ENCODE measurements at regions not wholly inside any gene's neighbourhood (a gene's known extent, or its start where the extent isn't known, plus 50 kb on each side); places are given as distances from the start of the nearest gene placed in this dataset.

DNA sequence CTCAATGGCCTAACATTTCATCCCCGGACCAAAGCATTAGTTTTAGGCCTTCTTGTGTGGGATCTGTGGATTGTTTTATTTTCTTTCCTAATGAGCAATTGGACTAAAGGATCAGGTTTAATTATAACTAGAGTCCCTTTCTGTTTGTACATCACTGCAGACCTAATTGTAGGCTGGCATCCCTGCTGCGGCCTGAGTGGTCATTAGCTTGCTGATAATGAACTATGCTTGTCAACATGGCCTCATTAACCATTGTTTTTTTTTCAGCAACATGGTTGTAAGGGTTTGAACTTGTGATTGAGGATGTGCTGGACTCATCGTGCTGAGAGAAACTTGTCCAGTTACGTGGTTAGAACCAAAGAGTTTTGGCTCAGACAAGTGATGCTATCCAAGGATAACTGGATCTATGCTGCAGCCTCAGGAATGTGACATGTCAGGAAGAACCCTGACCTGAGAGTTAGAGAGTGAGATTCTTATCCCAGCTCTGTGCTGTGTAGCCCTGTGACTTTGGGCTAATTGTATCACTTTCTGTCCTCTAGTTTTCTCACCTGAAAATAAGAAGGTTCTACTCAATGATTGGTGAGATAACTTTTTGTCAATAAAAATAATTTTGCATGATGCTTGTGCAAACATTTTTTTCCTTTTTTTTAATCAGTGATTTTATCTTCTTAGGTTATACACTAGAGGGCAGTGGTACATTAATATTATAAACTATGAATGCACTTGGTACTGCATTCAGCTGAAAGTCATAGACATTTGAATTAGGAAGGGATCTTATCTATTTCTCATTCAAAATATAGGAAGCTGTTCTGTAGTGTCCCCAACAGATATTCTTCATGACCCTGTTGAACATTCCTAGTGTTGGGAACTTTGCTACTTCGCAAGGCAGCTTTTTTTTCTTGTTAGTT is 140.9 kb downstream of the RNF144B start:
- intact Hi-C loops (cut with DNase I): no loop called here
- Histone ChIP-seq H3K27ac (no peak overlapping the region), H3K36me3 (replicated peaks in 1 of 2; ENCODE audit: insufficient read depth in 1 of 2, low read depth in 2 of 2) (no peaks in the 10 kb centered on the region), H3K9me3 (no peaks in the 10 kb centered on the region), H3K4me1 (no peaks in the 10 kb centered on the region), H3K27me3 (no peaks in the 10 kb centered on the region), H3K4me3 (no peak overlapping the region)
- WGBS, 2 donors: 51 to 64% methylated on average over 5 of the region's 5 CpGs
- DNase-seq (no peak), ATAC-seq (no peak)
- TF ChIP-seq POLR2A (IDR thresholded peaks at IDR 0.05): no peak
- TF ChIP-seq, protein P1, sequence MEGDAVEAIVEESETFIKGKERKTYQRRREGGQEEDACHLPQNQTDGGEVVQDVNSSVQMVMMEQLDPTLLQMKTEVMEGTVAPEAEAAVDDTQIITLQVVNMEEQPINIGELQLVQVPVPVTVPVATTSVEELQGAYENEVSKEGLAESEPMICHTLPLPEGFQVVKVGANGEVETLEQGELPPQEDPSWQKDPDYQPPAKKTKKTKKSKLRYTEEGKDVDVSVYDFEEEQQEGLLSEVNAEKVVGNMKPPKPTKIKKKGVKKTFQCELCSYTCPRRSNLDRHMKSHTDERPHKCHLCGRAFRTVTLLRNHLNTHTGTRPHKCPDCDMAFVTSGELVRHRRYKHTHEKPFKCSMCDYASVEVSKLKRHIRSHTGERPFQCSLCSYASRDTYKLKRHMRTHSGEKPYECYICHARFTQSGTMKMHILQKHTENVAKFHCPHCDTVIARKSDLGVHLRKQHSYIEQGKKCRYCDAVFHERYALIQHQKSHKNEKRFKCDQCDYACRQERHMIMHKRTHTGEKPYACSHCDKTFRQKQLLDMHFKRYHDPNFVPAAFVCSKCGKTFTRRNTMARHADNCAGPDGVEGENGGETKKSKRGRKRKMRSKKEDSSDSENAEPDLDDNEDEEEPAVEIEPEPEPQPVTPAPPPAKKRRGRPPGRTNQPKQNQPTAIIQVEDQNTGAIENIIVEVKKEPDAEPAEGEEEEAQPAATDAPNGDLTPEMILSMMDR (IDR thresholded peaks at IDR 0.05): peak in 4 of 7 experiments; percentile 18 to 37 (median 26)

- Histone ChIP-seq H3K27me3 (no peaks in the 10 kb centered on the region), H3K9me3 (no peaks in the 10 kb centered on the region), H3K27ac (no peak overlapping the region), H3K4me3 (no peak overlapping the region), H3K4me1 (no peaks in the 10 kb centered on the region), H3K36me3 (replicated peaks in 1 of 2; ENCODE audit: insufficient read depth in 1 of 2, low read depth in 2 of 2) (no peaks in the 10 kb centered on the region)
- WGBS, 2 donors: 65 to 70% methylated on average over 1 of the region's 1 CpG
- DNase-seq: no peak
- TF ChIP-seq POLR2A (IDR thresholded peaks at IDR 0.05): no peak
- TF ChIP-seq, protein P1 (IDR thresholded peaks at IDR 0.05): no peak
- ATAC-seq: no peak
- intact Hi-C loops (cut with DNase I): no loop called here
Measured at GRCh38 chr6:18530201-18530600, 143.1 kb downstream of the RNF144B start.

DNA sequence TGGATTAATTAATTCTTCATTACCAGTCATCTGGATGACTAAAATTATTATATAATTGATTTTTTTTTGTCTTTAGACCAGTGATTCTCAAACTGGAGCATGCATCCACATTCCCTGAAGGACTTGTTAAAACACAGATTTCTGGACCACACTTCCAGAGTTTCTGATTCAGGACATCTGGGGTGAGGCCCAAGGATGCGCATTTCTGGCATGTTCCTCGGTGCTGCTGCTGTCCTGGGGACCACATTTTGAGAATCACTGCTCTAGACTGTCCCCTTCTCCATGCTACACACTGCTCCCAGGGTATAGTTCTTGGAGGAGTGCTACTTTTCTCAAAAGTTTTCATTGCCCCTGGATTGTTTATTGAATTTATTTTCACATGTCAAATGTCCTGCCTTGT is 145.0 kb downstream of the RNF144B start:
- intact Hi-C loops (cut with DNase I): no loop called here
- no peaks in the 10 kb centered on the region for H3K9me3 ChIP-seq
- no peak for ATAC-seq
- H3K4me1 ChIP-seq: no peaks in the 10 kb centered on the region
- no peak overlapping the region for H3K27ac ChIP-seq
- H3K27me3 ChIP-seq: no peaks in the 10 kb centered on the region
- WGBS, 2 donors: 97% methylated on average over 2 of the region's 2 CpGs
- H3K4me3 ChIP-seq: no peak overlapping the region
- DNase-seq: no peak
- H3K36me3 ChIP-seq (replicated peaks in 1 of 2; ENCODE audit: insufficient read depth in 1 of 2, low read depth in 2 of 2): no peaks in the 10 kb centered on the region
- TF ChIP-seq, protein P1 (IDR thresholded peaks at IDR 0.05): no peak
- TF ChIP-seq POLR2A (IDR thresholded peaks at IDR 0.05): no peak

GRCh38 chr6:18533793-18534192 is 146.6 kb downstream of the RNF144B start:
- H3K27ac ChIP-seq: no peak overlapping the region
- intact Hi-C loops (cut with DNase I): no loop called here
- no peak overlapping the region for H3K4me3 ChIP-seq
- no peaks in the 10 kb centered on the region for H3K4me1 ChIP-seq
- DNase-seq: no peak
- WGBS, 2 donors: 34 to 39% methylated on average over 5 of the region's 5 CpGs
- ATAC-seq: no peak
- H3K27me3 ChIP-seq: no peaks in the 10 kb centered on the region
- H3K36me3 ChIP-seq (replicated peaks in 1 of 2; ENCODE audit: insufficient read depth in 1 of 2, low read depth in 2 of 2): no peaks in the 10 kb centered on the region
- TF ChIP-seq, protein P1 (IDR thresholded peaks at IDR 0.05): no peak
- no peak for TF ChIP-seq POLR2A (IDR thresholded peaks at IDR 0.05)
- no peaks in the 10 kb centered on the region for H3K9me3 ChIP-seq
